ENCODE measurements at regions not wholly inside any gene's neighbourhood (a gene's known extent, or its start where the extent isn't known, plus 50 kb on each side); places are given as distances from the start of the nearest gene placed in this dataset.
A peak's percentile ranks its signal among the peaks of the same experiment; 100 is the strongest.
"Not testable (repeated sequence)": the region's sequence is repeated elsewhere in the genome, so short reads cannot be mapped to it uniquely, and the experiment has no call there.

- Mint-ChIP-seq H3K36me3 (no peaks in the 10 kb centered on the region), H3K27ac (no peak overlapping the region), H3K4me3 (no peak overlapping the region), H3K4me1 (ENCODE audit: low read depth in 2 of 2) (no peaks in the 10 kb centered on the region), H3K27me3 (peaks cover 21 to 38% of the 10 kb centered on the region in 2 donors), H3K9me3 (no peaks in the 10 kb centered on the region)
- DNase-seq (ENCODE audit: low spot score) (no peak), ATAC-seq (no peak)
These were observed 173.1 kb downstream of the FHIP1A start for GRCh38 chr4:151582098-151582497.

- Mint-ChIP-seq H3K9me3 (no peaks in the 10 kb centered on the region), H3K36me3 (no peaks in the 10 kb centered on the region)
These were observed 174.4 kb downstream of the FHIP1A start for GRCh38 chr4:151583157-151583914.

GRCh38 chr4:151584101-151584500 lies 175.1 kb downstream of the FHIP1A start:
- H3K4me3 Mint-ChIP-seq, result no peak overlapping the region
- H3K27me3 Mint-ChIP-seq, result peaks cover 16 to 44% of the 10 kb centered on the region in 2 donors
- DNase-seq (ENCODE audit: low spot score), result no peak
- ATAC-seq, result no peak
- no peaks in the 10 kb centered on the region for H3K36me3 Mint-ChIP-seq
- no peaks in the 10 kb centered on the region for H3K4me1 Mint-ChIP-seq (ENCODE audit: low read depth in 2 of 2)
- no peak overlapping the region for H3K27ac Mint-ChIP-seq
- no peaks in the 10 kb centered on the region for H3K9me3 Mint-ChIP-seq

More at GRCh38 chr4:151583157-151583914, 174.4 kb downstream of the FHIP1A start:
- Mint-ChIP-seq H3K4me1 (ENCODE audit: low read depth in 2 of 2) (no peaks in the 10 kb centered on the region), H3K4me3 (no peak overlapping the region), H3K27ac (no peak overlapping the region), H3K27me3 (peaks cover 13 to 38% of the 10 kb centered on the region in 2 donors)
- ATAC-seq (no peak), DNase-seq (ENCODE audit: low spot score) (no peak)

GRCh38 chr4:151595629-151596028 lies 165.2 kb downstream of the GATB start:
- H3K27ac Mint-ChIP-seq; H3K4me3 Mint-ChIP-seq; DNase-seq (ENCODE audit: low spot score); ATAC-seq; H3K4me1 Mint-ChIP-seq (ENCODE audit: low read depth in 2 of 2); H3K9me3 Mint-ChIP-seq; H3K36me3 Mint-ChIP-seq: not testable (repeated sequence)
- H3K27me3 Mint-ChIP-seq, result peaks cover 0 to 10% of the 10 kb centered on the region in 2 donors

GRCh38 chr4:151597691-151598090 lies 163.1 kb downstream of the GATB start:
- not testable (repeated sequence) for H3K36me3 Mint-ChIP-seq; H3K4me3 Mint-ChIP-seq; DNase-seq (ENCODE audit: low spot score); H3K4me1 Mint-ChIP-seq (ENCODE audit: low read depth in 2 of 2); H3K27ac Mint-ChIP-seq; H3K9me3 Mint-ChIP-seq; ATAC-seq
- H3K27me3 Mint-ChIP-seq, result peaks cover 0 to 10% of the 10 kb centered on the region in 2 donors

GRCh38 chr4:151599863-151600262 lies 160.9 kb downstream of the GATB start:
- no peak for DNase-seq (ENCODE audit: low spot score)
- H3K27me3 Mint-ChIP-seq, result peaks cover 0 to 9% of the 10 kb centered on the region in 2 donors
- no peaks in the 10 kb centered on the region for H3K4me1 Mint-ChIP-seq (ENCODE audit: low read depth in 2 of 2)
- no peaks in the 10 kb centered on the region for H3K9me3 Mint-ChIP-seq
- H3K4me3 Mint-ChIP-seq, result no peak overlapping the region
- no peaks in the 10 kb centered on the region for H3K36me3 Mint-ChIP-seq
- H3K27ac Mint-ChIP-seq, result no peak overlapping the region
- ATAC-seq, result no peak

GRCh38 chr4:151600432-151600831 lies 160.4 kb downstream of the GATB start:
- peaks cover under 1 to 9% of the 10 kb centered on the region in 2 donors for H3K27me3 Mint-ChIP-seq
- H3K9me3 Mint-ChIP-seq, result no peaks in the 10 kb centered on the region
- H3K36me3 Mint-ChIP-seq, result no peaks in the 10 kb centered on the region
- H3K4me3 Mint-ChIP-seq, result no peak overlapping the region
- no peak overlapping the region for H3K27ac Mint-ChIP-seq
- no peaks in the 10 kb centered on the region for H3K4me1 Mint-ChIP-seq (ENCODE audit: low read depth in 2 of 2)
- ATAC-seq (no peak), DNase-seq (ENCODE audit: low spot score) (no peak)

- Mint-ChIP-seq H3K27ac (no peak overlapping the region), H3K27me3 (peaks cover 2 to 9% of the 10 kb centered on the region in 2 donors), H3K4me3 (no peak overlapping the region), H3K4me1 (ENCODE audit: low read depth in 2 of 2) (no peaks in the 10 kb centered on the region), H3K9me3 (no peaks in the 10 kb centered on the region), H3K36me3 (no peaks in the 10 kb centered on the region)
- DNase-seq (ENCODE audit: low spot score) (no peak), ATAC-seq (peak in 1 of 2 donors; percentile 46)
These were observed 157.4 kb downstream of the GATB start for GRCh38 chr4:151603377-151603776.

GRCh38 chr4:151604238-151604637 lies 156.6 kb downstream of the GATB start:
- ATAC-seq (no peak), DNase-seq (ENCODE audit: low spot score) (no peak)
- no peaks in the 10 kb centered on the region for H3K9me3 Mint-ChIP-seq
- no peak overlapping the region for H3K4me3 Mint-ChIP-seq
- peaks cover 2 to 9% of the 10 kb centered on the region in 2 donors for H3K27me3 Mint-ChIP-seq
- no peaks in the 10 kb centered on the region for H3K4me1 Mint-ChIP-seq (ENCODE audit: low read depth in 2 of 2)
- no peak overlapping the region for H3K27ac Mint-ChIP-seq
- H3K36me3 Mint-ChIP-seq, result no peaks in the 10 kb centered on the region

- no peaks in the 10 kb centered on the region for H3K36me3 Mint-ChIP-seq
- ATAC-seq, result no peak
These were observed 155.6 kb downstream of the GATB start for GRCh38 chr4:151605215-151605614.

GRCh38 chr4:151606061-151606460 lies 154.7 kb downstream of the GATB start:
- H3K27me3 Mint-ChIP-seq, result peaks cover 8 to 15% of the 10 kb centered on the region in 2 donors
- no peaks in the 10 kb centered on the region for H3K9me3 Mint-ChIP-seq
- H3K4me1 Mint-ChIP-seq (ENCODE audit: low read depth in 2 of 2), result no peaks in the 10 kb centered on the region
- ATAC-seq, result no peak
- no peaks in the 10 kb centered on the region for H3K36me3 Mint-ChIP-seq
- DNase-seq (ENCODE audit: low spot score), result no peak
- H3K27ac Mint-ChIP-seq, result no peak overlapping the region
- no peak overlapping the region for H3K4me3 Mint-ChIP-seq

More at GRCh38 chr4:151605215-151605614, 155.6 kb downstream of the GATB start:
- H3K27me3 Mint-ChIP-seq, result peaks cover 2 to 9% of the 10 kb centered on the region in 2 donors
- no peaks in the 10 kb centered on the region for H3K4me1 Mint-ChIP-seq (ENCODE audit: low read depth in 2 of 2)
- no peak overlapping the region for H3K27ac Mint-ChIP-seq
- H3K4me3 Mint-ChIP-seq, result no peak overlapping the region
- DNase-seq (ENCODE audit: low spot score), result no peak
- H3K9me3 Mint-ChIP-seq, result no peaks in the 10 kb centered on the region

GRCh38 chr4:151610229-151610628 lies 150.6 kb downstream of the GATB start:
- peaks cover 11 to 14% of the 10 kb centered on the region in 2 donors for H3K27me3 Mint-ChIP-seq
- no peaks in the 10 kb centered on the region for H3K36me3 Mint-ChIP-seq
- no peak for ATAC-seq
- no peaks in the 10 kb centered on the region for H3K4me1 Mint-ChIP-seq (ENCODE audit: low read depth in 2 of 2)
- H3K27ac Mint-ChIP-seq, result no peak overlapping the region
- no peak overlapping the region for H3K4me3 Mint-ChIP-seq
- no peak for DNase-seq (ENCODE audit: low spot score)
- H3K9me3 Mint-ChIP-seq, result no peaks in the 10 kb centered on the region

GRCh38 chr4:151611960-151612359 lies 148.8 kb downstream of the GATB start:
- no peak overlapping the region for H3K4me3 Mint-ChIP-seq
- no peak for ATAC-seq
- no peaks in the 10 kb centered on the region for H3K36me3 Mint-ChIP-seq
- H3K27me3 Mint-ChIP-seq, result peaks cover 14 to 24% of the 10 kb centered on the region in 2 donors
- H3K9me3 Mint-ChIP-seq, result no peaks in the 10 kb centered on the region
- no peak for DNase-seq (ENCODE audit: low spot score)
- no peak overlapping the region for H3K27ac Mint-ChIP-seq
- H3K4me1 Mint-ChIP-seq (ENCODE audit: low read depth in 2 of 2), result no peaks in the 10 kb centered on the region

GRCh38 chr4:151613290-151613689 lies 147.5 kb downstream of the GATB start:
- Mint-ChIP-seq H3K4me1 (ENCODE audit: low read depth in 2 of 2) (no peaks in the 10 kb centered on the region), H3K27ac (no peak overlapping the region), H3K4me3 (no peak overlapping the region), H3K36me3 (no peaks in the 10 kb centered on the region), H3K9me3 (no peaks in the 10 kb centered on the region), H3K27me3 (peaks cover 19 to 24% of the 10 kb centered on the region in 2 donors)
- DNase-seq (ENCODE audit: low spot score), result no peak
- no peak for ATAC-seq
